H4 (cell line): ENCODE measurements at regions not wholly inside any gene's neighbourhood (a gene's known extent, or its start where the extent isn't known, plus 50 kb on each side); places are given as distances from the start of the nearest gene placed in this dataset.
"Not testable (repeated sequence)": the region's sequence is repeated elsewhere in the genome, so short reads cannot be mapped to it uniquely, and the experiment has no call there.

Experiments
- DNase-seq: peaks from one replicate; pipeline ENCODE4 v3.0.0-alpha.2; 2015; ENCODE audit warnings: low spot score

GRCh38 chr3:25844891-25845290 lies 55.0 kb downstream of the OXSM start:
- DNase-seq: no peak

GRCh38 chr3:25846282-25846681 lies 56.4 kb downstream of the OXSM start:
- no peak for DNase-seq

- DNase-seq: no peak
These were observed 59.2 kb downstream of the OXSM start for GRCh38 chr3:25849091-25849490.

GRCh38 chr3:25849641-25850385 lies 59.9 kb downstream of the OXSM start:
- DNase-seq: no peak

- DNase-seq: not testable (repeated sequence)
These were observed 61.9 kb downstream of the OXSM start for GRCh38 chr3:25851693-25852259.

GRCh38 chr3:25854214-25854613 lies 64.3 kb downstream of the OXSM start:
- no peak for DNase-seq

- DNase-seq: no peak
These were observed 64.7 kb downstream of the OXSM start for GRCh38 chr3:25854635-25855034.

GRCh38 chr3:25855266-25855784 lies 65.4 kb downstream of the OXSM start:
- no peak for DNase-seq

- DNase-seq: peak; percentile 30
These were observed 67.1 kb downstream of the OXSM start for GRCh38 chr3:25856902-25857518.

GRCh38 chr3:25861566-25861965 lies 71.7 kb downstream of the OXSM start:
- DNase-seq: no peak

GRCh38 chr3:25863011-25863415 lies 73.1 kb downstream of the OXSM start:
- DNase-seq: no peak

- no peak for DNase-seq
These were observed 73.6 kb downstream of the OXSM start for GRCh38 chr3:25863416-25863959.

GRCh38 chr3:25870452-25870851 lies 80.6 kb downstream of the OXSM start:
- no peak for DNase-seq

- DNase-seq: no peak
These were observed 82.4 kb downstream of the OXSM start for GRCh38 chr3:25872200-25872877.

- no peak for DNase-seq
These were observed 93.6 kb downstream of the OXSM start for GRCh38 chr3:25883492-25883891.

GRCh38 chr3:25884981-25885380 lies 95.1 kb downstream of the OXSM start:
- DNase-seq: no peak

- DNase-seq: peak; percentile 3
These were observed 95.7 kb downstream of the OXSM start for GRCh38 chr3:25885544-25885943.

GRCh38 chr3:25887907-25888306 lies 98.0 kb downstream of the OXSM start:
- no peak for DNase-seq

- DNase-seq: peak; percentile 16
These were observed 99.1 kb downstream of the OXSM start for GRCh38 chr3:25888892-25889524.

GRCh38 chr3:25889525-25889917 lies 99.6 kb downstream of the OXSM start:
- no peak for DNase-seq

GRCh38 chr3:25894101-25894500 lies 104.2 kb downstream of the OXSM start:
- DNase-seq: no peak

GRCh38 chr3:25895031-25895430 lies 105.1 kb downstream of the OXSM start:
- no peak for DNase-seq
